Keratinocyte (primary cell): ENCODE measurements at regions not wholly inside any gene's neighbourhood (a gene's known extent, or its start where the extent isn't known, plus 50 kb on each side); places are given as distances from the start of the nearest gene placed in this dataset.

Source experiments
- DNase-seq: peaks from one replicate; pipeline ENCODE4 v3.0.0-alpha.2; 2011; ENCODE audit warnings: low read depth, missing footprints, low spot score
- FAIRE-seq: peaks from 2 replicates; lab custom pipeline; 2011; peaks lifted over from hg19 to GRCh38; lab: Jason Lieb, UNC
- H2AFZ ChIP-seq: 2 replicates; pipeline ENCODE4 v1.6.0; 2012; ENCODE audit warnings: low read length, control low read depth, inconsistent platforms; ENCODE audit not compliant: control insufficient read depth
- H3K27ac ChIP-seq: 2 replicates; pipeline ENCODE4 v1.5.1; 2011; ENCODE audit warnings: low read length; ENCODE audit not compliant: control insufficient read depth, insufficient read depth
- H3K27me3 ChIP-seq: 3 replicates; pipeline ENCODE4 v1.6.0; 2011; ENCODE audit warnings: low read length; ENCODE audit not compliant: control insufficient read depth, insufficient read depth; ENCODE audit errors: extremely low read depth
- H3K36me3 ChIP-seq, 2 experiments: 2 replicates in 1 of 2; 3 replicates in 1 of 2; pipeline ENCODE4 v1.5.1; 2011; ENCODE audit warnings: low read length in 2 of 2, mild to moderate bottlenecking in 1 of 2; ENCODE audit not compliant: control insufficient read depth in 2 of 2, insufficient read depth in 2 of 2; ENCODE audit errors: extremely low read depth in 1 of 2
- H3K4me1 ChIP-seq: 3 replicates; pipeline ENCODE4 v1.5.1; 2011; ENCODE audit warnings: low read length; ENCODE audit not compliant: control insufficient read depth, insufficient read depth; ENCODE audit errors: extremely low read depth
- H3K4me2 ChIP-seq: 3 replicates; pipeline ENCODE4 v1.6.0; 2011; ENCODE audit warnings: low read depth, low read length; ENCODE audit not compliant: control insufficient read depth, insufficient read depth; ENCODE audit errors: extremely low read depth
- H3K4me3 ChIP-seq, 3 experiments: fragments of 200-600 bp in 1 of 3; sonication (generic) in 1 of 3; 2 replicates in 2 of 3; 3 replicates in 1 of 3; pipeline ENCODE4 v1.5.1; 2011 to 2016; ENCODE audit warnings: low read length in 3 of 3, mild to moderate bottlenecking in 3 of 3, control low read depth in 2 of 3, inconsistent platforms in 1 of 3, low read depth in 1 of 3, mixed read lengths in 1 of 3, mixed run types in 1 of 3, moderate library complexity in 1 of 3; ENCODE audit not compliant: control insufficient read depth in 2 of 3, insufficient read depth in 2 of 3; ENCODE audit errors: extremely low read depth in 1 of 3
- H3K79me2 ChIP-seq: 2 replicates; pipeline ENCODE4 v1.6.0; 2012; ENCODE audit warnings: low read length; ENCODE audit not compliant: control insufficient read depth, insufficient read depth
- H3K9ac ChIP-seq: 3 replicates; pipeline ENCODE4 v1.6.0; 2011; ENCODE audit warnings: low read length; ENCODE audit not compliant: control insufficient read depth, insufficient read depth; ENCODE audit errors: extremely low read depth
- H3K9me1 ChIP-seq: 3 replicates; pipeline ENCODE4 v1.6.0; 2011; ENCODE audit warnings: low read length; ENCODE audit not compliant: control insufficient read depth, insufficient read depth; ENCODE audit errors: extremely low read depth
- H3K9me3 ChIP-seq: 2 replicates; pipeline ENCODE4 v1.5.1; 2012; ENCODE audit warnings: low read depth, low read length; ENCODE audit not compliant: control insufficient read depth
- H4K20me1 ChIP-seq: 3 replicates; pipeline ENCODE4 v1.6.0; 2011; ENCODE audit warnings: low read length; ENCODE audit not compliant: control insufficient read depth, insufficient read depth; ENCODE audit errors: extremely low read depth
- EZH2 ChIP-seq: IDR thresholded peaks from one replicate; pipeline ENCODE4 v1.6.1; 2012; ENCODE audit warnings: inconsistent platforms, mild to moderate bottlenecking, low read length, moderate library complexity
- dilution Hi-C: fragments of 300-500 bp; cut with MboI; formaldehyde crosslinking; loops from one replicate; pipeline ENCODE4 v1.7.0; 2020; ENCODE audit warnings: low sequenced_read_pairs; ENCODE audit not compliant: extremely low pct_ligation_motif_present
- TF ChIP-seq, protein P1 (sequence below), 3 experiments: IDR thresholded peaks in 1 of 3; conservative IDR thresholded peaks in 1 of 3; optimal IDR thresholded peaks in 1 of 3; 2 replicates in 2 of 3; 3 replicates in 1 of 3; pipeline versions ENCODE3 to v1.5.1; 2011; ENCODE audit warnings: low read length in 3 of 3, mild to moderate bottlenecking in 3 of 3, moderate library complexity in 2 of 3, control low read depth in 1 of 3, inconsistent platforms in 1 of 3; ENCODE audit not compliant: insufficient read depth in 2 of 3; ENCODE audit errors: extremely low read depth in 1 of 3

DNA sequence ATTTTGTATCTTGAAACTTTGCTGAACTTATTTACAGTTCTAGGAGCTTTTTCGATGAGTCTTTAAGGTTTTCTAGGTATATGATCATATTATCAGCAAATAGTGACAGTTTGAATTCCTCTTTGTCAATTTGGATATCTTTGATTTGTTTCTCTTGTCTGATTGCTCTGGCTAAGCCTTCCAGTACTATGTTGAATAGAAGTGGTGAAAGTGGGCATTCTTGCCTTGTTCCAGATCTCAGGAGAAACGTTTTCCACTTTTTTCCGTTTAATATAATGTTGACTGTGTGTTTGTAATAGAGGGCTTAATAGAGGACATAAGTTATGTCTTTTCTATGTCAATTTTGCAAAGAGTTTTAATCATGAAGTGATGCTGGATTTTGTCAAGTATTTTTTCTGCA is 124.3 kb downstream of the ZNF280B start:
- dilution Hi-C loops: no loop called here
- FAIRE-seq: no peak
- TF ChIP-seq EZH2: no peak
- TF ChIP-seq, protein P1, sequence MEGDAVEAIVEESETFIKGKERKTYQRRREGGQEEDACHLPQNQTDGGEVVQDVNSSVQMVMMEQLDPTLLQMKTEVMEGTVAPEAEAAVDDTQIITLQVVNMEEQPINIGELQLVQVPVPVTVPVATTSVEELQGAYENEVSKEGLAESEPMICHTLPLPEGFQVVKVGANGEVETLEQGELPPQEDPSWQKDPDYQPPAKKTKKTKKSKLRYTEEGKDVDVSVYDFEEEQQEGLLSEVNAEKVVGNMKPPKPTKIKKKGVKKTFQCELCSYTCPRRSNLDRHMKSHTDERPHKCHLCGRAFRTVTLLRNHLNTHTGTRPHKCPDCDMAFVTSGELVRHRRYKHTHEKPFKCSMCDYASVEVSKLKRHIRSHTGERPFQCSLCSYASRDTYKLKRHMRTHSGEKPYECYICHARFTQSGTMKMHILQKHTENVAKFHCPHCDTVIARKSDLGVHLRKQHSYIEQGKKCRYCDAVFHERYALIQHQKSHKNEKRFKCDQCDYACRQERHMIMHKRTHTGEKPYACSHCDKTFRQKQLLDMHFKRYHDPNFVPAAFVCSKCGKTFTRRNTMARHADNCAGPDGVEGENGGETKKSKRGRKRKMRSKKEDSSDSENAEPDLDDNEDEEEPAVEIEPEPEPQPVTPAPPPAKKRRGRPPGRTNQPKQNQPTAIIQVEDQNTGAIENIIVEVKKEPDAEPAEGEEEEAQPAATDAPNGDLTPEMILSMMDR (optimal IDR thresholded peaks at IDR 0.05 in 1 of 3, IDR thresholded peaks at IDR 0.05 in 1 of 3, conservative IDR thresholded peaks at IDR 0.05 in 1 of 3; ENCODE audit: extremely low read depth in 1 of 3, insufficient read depth in 2 of 3, low read length in 3 of 3): no peak
- Histone ChIP-seq H3K9ac (no peak overlapping the region), H4K20me1 (no peaks in the 10 kb centered on the region), H3K9me3 (no peaks in the 10 kb centered on the region), H3K9me1 (no peaks in the 10 kb centered on the region), H3K4me3 (no peak overlapping the region), H3K27ac (no peak overlapping the region), H3K36me3 (no peaks in the 10 kb centered on the region), H2AFZ (no peak overlapping the region), H3K79me2 (no peaks in the 10 kb centered on the region), H3K4me1 (no peaks in the 10 kb centered on the region), H3K27me3 (peaks cover 6% of the 10 kb centered on the region), H3K4me2 (no peak overlapping the region)
- DNase-seq: no peak

DNA sequence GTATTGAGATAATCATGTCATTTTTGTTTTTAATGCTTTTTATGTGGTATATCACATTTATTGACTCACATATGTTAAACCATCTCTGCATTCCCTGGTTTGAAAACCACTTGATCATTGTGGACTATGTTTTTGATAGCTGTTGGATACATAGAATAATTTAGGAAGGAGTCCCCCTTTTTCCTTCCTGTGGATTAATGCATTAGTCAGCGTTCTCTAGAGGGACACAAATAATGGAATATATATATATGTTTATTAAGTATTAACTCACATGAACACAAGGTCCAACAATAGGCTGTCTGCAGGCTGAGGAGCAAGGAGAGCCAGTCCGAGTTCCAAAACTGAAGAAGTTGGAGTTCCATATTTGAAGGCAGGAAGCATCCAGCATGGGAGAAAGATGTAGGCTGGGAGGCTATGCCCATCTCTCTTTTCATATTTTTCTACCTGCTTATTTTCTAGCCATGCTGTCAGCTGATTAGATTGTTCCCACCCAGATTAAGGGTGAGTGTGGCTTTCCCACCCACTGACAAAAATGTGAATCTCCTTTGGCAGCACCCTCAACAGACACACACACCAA is 123.8 kb downstream of the ZNF280B start:
- TF ChIP-seq, protein P1 (optimal IDR thresholded peaks at IDR 0.05 in 1 of 3, IDR thresholded peaks at IDR 0.05 in 1 of 3, conservative IDR thresholded peaks at IDR 0.05 in 1 of 3; ENCODE audit: extremely low read depth in 1 of 3, insufficient read depth in 2 of 3, low read length in 3 of 3): no peak
- no peak for TF ChIP-seq EZH2
- no peaks in the 10 kb centered on the region for H3K9me3 ChIP-seq
- no peak overlapping the region for H3K4me3 ChIP-seq
- no peaks in the 10 kb centered on the region for H4K20me1 ChIP-seq
- H3K27ac ChIP-seq: no peak overlapping the region
- no peak overlapping the region for H3K9ac ChIP-seq
- H3K36me3 ChIP-seq: no peaks in the 10 kb centered on the region
- FAIRE-seq (no peak), DNase-seq (no peak)
- H2AFZ ChIP-seq: no peak overlapping the region
- no peak overlapping the region for H3K4me2 ChIP-seq
- H3K79me2 ChIP-seq: no peaks in the 10 kb centered on the region
- peaks cover 6% of the 10 kb centered on the region for H3K27me3 ChIP-seq
- no peaks in the 10 kb centered on the region for H3K9me1 ChIP-seq
- no peaks in the 10 kb centered on the region for H3K4me1 ChIP-seq
- dilution Hi-C loops: no loop called here
